ENCODE measurements at regions not wholly inside any gene's neighbourhood (a gene's known extent, or its start where the extent isn't known, plus 50 kb on each side); places are given as distances from the start of the nearest gene placed in this dataset.

GRCh38 chr17:53191878-53192277, 630.8 kb upstream of the KIF2B start:
- no peak for DNase-seq (ENCODE audit: low read depth)
- no peak overlapping the region for H3K4me3 ChIP-seq (ENCODE audit: low read length)
- TF ChIP-seq CTCF (conservative IDR thresholded peaks at IDR 0.05; ENCODE audit: low read length), result no peak

- H3K4me3 ChIP-seq (ENCODE audit: low read length), result no peak overlapping the region
- DNase-seq (ENCODE audit: low read depth), result no peak
- TF ChIP-seq CTCF (conservative IDR thresholded peaks at IDR 0.05; ENCODE audit: low read length), result no peak
These were observed 636.7 kb upstream of the KIF2B start for GRCh38 chr17:53186001-53186400.

GRCh38 chr17:53176629-53177028, 646.1 kb upstream of the KIF2B start:
- H3K4me3 ChIP-seq (ENCODE audit: low read length), result no peak overlapping the region
- DNase-seq (ENCODE audit: low read depth), result no peak
- no peak for TF ChIP-seq CTCF (conservative IDR thresholded peaks at IDR 0.05; ENCODE audit: low read length)

- no peak for DNase-seq (ENCODE audit: low read depth)
- no peak overlapping the region for H3K4me3 ChIP-seq (ENCODE audit: low read length)
- no peak for TF ChIP-seq CTCF (conservative IDR thresholded peaks at IDR 0.05; ENCODE audit: low read length)
These were observed 654.3 kb upstream of the KIF2B start for GRCh38 chr17:53168413-53168812.

GRCh38 chr17:53166731-53167130, 656.0 kb upstream of the KIF2B start:
- no peak for DNase-seq (ENCODE audit: low read depth)
- TF ChIP-seq CTCF (conservative IDR thresholded peaks at IDR 0.05; ENCODE audit: low read length), result no peak
- H3K4me3 ChIP-seq (ENCODE audit: low read length), result no peak overlapping the region

- H3K4me3 ChIP-seq (ENCODE audit: low read length), result no peak overlapping the region
- TF ChIP-seq CTCF (conservative IDR thresholded peaks at IDR 0.05; ENCODE audit: low read length), result no peak
- DNase-seq (ENCODE audit: low read depth), result no peak
These were observed 672.5 kb upstream of the KIF2B start for GRCh38 chr17:53150101-53150698.

GRCh38 chr17:53149316-53149715, 673.4 kb upstream of the KIF2B start:
- no peak for DNase-seq (ENCODE audit: low read depth)
- TF ChIP-seq CTCF (conservative IDR thresholded peaks at IDR 0.05; ENCODE audit: low read length), result no peak
- no peak overlapping the region for H3K4me3 ChIP-seq (ENCODE audit: low read length)

Measured in AG10803 (cell line).